Esophagus squamous epithelium (tissue), 5 donors: ENCODE measurements at regions not wholly inside any gene's neighbourhood (a gene's known extent, or its start where the extent isn't known, plus 50 kb on each side); places are given as distances from the start of the nearest gene placed in this dataset.

Experiments used
- DNase-seq: peaks from one replicate; lab custom pipeline; 2025; lab: John Stamatoyannopoulos, UW
- H3K27ac ChIP-seq, 4 donors: fragments of 200-600 bp; sonication (generic); one replicate each; pipeline ENCODE4 v1.5.1; 2016 to 2019; ENCODE audit warnings: mild to moderate bottlenecking in 1 of 4
- H3K27me3 ChIP-seq, 4 donors: fragments of 200-600 bp; sonication (generic); 1 replicate in 3 of 4; 2 replicates in 1 of 4; pipeline versions ENCODE4 v1.5.1 to v1.6.0; 2017 to 2021; ENCODE audit warnings: antibody characterized with exemption in 1 of 4
- H3K36me3 ChIP-seq, 3 donors: fragments of 200-600 bp; sonication (generic); one replicate each; pipeline ENCODE4 v1.5.1; 2016 to 2019
- H3K4me1 ChIP-seq, 3 donors: fragments of 200-600 bp; sonication (generic); one replicate each; pipeline ENCODE4 v1.5.1; 2017 to 2019
- H3K4me3 ChIP-seq, 4 donors: fragments of 200-600 bp; sonication (generic); 1 replicate in 3 of 4; 2 replicates in 1 of 4; pipeline ENCODE4 v1.5.1; 2016 to 2019; ENCODE audit warnings: mild to moderate bottlenecking in 2 of 4, moderate library complexity in 1 of 4
- H3K9me3 ChIP-seq, 3 donors: fragments of 200-600 bp; sonication (generic); one replicate each; pipeline ENCODE4 v1.5.1; 2016 to 2019
- CTCF ChIP-seq, 6 experiments: fragments of 450-650 bp in 4 of 6; fragments of 200-600 bp in 2 of 6; sonication (generic) in 2 of 6; IDR thresholded peaks; one replicate each; pipeline ENCODE4 v1.5.1; 2016 to 2019; ENCODE audit warnings: antibody characterized with exemption in 6 of 6, mild to moderate bottlenecking in 4 of 6, moderate library complexity in 4 of 6
- POLR2A ChIP-seq, 4 donors: fragments of 450-650 bp; IDR thresholded peaks; one replicate each; pipeline ENCODE4 v1.6.1; 2017; ENCODE audit warnings: antibody characterized with exemption in 4 of 4, mild to moderate bottlenecking in 4 of 4, moderate library complexity in 3 of 4
- WGBS, 2 donors: methylation state at CpG; one replicate each; pipeline ENCODE4 v1.1.5; 2018; 5-methylcytosine and 5-hydroxymethylcytosine counted together
- intact Hi-C: fragments of 100-400 bp; cut with DNase I; formaldehyde crosslinking; loops from one replicate; pipeline ENCODE4 v1.15.0; 2022
- donor health status: DM: yes; HTN: yes; CAD: no.

- Histone ChIP-seq H3K27me3 (no peaks in the 10 kb centered on the region), H3K36me3 (no peaks in the 10 kb centered on the region), H3K27ac (no peak overlapping the region), H3K4me1 (peaks cover 0 to 5% (median 3%) of the 10 kb centered on the region in 3 donors), H3K4me3 (no peak overlapping the region), H3K9me3 (no peaks in the 10 kb centered on the region)
- intact Hi-C loops: no loop called here
- no peak for TF ChIP-seq CTCF (IDR thresholded peaks at IDR 0.05)
- no peak for DNase-seq
Measured at GRCh38 chr4:30818541-30818940, 98.4 kb downstream of the PCDH7 start.

- Histone ChIP-seq H3K4me1 (peaks cover 0 to 5% (median 3%) of the 10 kb centered on the region in 3 donors), H3K27ac (no peak overlapping the region), H3K4me3 (no peak overlapping the region), H3K9me3 (no peaks in the 10 kb centered on the region), H3K36me3 (no peaks in the 10 kb centered on the region), H3K27me3 (no peaks in the 10 kb centered on the region)
- 76 to 77% methylated on average over 4 of the region's 4 CpGs for WGBS, 2 donors
- TF ChIP-seq CTCF (IDR thresholded peaks at IDR 0.05) (no peak), POLR2A (IDR thresholded peaks at IDR 0.05) (no peak)
- intact Hi-C loops: no loop called here
- no peak for DNase-seq
Measured at GRCh38 chr4:30821275-30821674, 101.1 kb downstream of the PCDH7 start.

- Histone ChIP-seq H3K36me3 (no peaks in the 10 kb centered on the region), H3K9me3 (no peaks in the 10 kb centered on the region), H3K4me3 (no peak overlapping the region), H3K27ac (no peak overlapping the region), H3K27me3 (no peaks in the 10 kb centered on the region), H3K4me1 (peaks cover 0 to 5% (median 3%) of the 10 kb centered on the region in 3 donors)
- no peak for DNase-seq
- TF ChIP-seq CTCF (IDR thresholded peaks at IDR 0.05) (no peak), POLR2A (IDR thresholded peaks at IDR 0.05) (no peak)
- intact Hi-C loops: no loop called here
- WGBS, 2 donors: 61 to 88% methylated on average over 12 of the region's 12 CpGs
Measured at GRCh38 chr4:30821859-30822612, 101.9 kb downstream of the PCDH7 start.

GRCh38 chr4:30822911-30823551 is 102.9 kb downstream of the PCDH7 start:
- Histone ChIP-seq H3K4me1 (peaks cover 0 to 4% (median 3%) of the 10 kb centered on the region in 3 donors), H3K36me3 (no peaks in the 10 kb centered on the region), H3K27ac (no peak overlapping the region), H3K27me3 (no peaks in the 10 kb centered on the region), H3K9me3 (no peaks in the 10 kb centered on the region), H3K4me3 (no peak overlapping the region)
- no peak for DNase-seq
- intact Hi-C loops: no loop called here
- no peak for TF ChIP-seq POLR2A (IDR thresholded peaks at IDR 0.05)
- no peak for TF ChIP-seq CTCF (IDR thresholded peaks at IDR 0.05)
- 84 to 91% methylated on average over 10 of the region's 10 CpGs for whole genome bisulfite sequencing, 2 donors

GRCh38 chr4:30825008-30825770 is 105.0 kb downstream of the PCDH7 start:
- H3K9me3 ChIP-seq: no peaks in the 10 kb centered on the region
- no peak overlapping the region for H3K27ac ChIP-seq
- H3K4me3 ChIP-seq: no peak overlapping the region
- H3K4me1 ChIP-seq: no peaks in the 10 kb centered on the region
- TF ChIP-seq CTCF (IDR thresholded peaks at IDR 0.05) (no peak), POLR2A (IDR thresholded peaks at IDR 0.05) (no peak)
- no peaks in the 10 kb centered on the region for H3K36me3 ChIP-seq
- DNase-seq: no peak
- 90 to 95% methylated on average over 1 of the region's 1 CpG for WGBS, 2 donors
- intact Hi-C loops: no loop called here
- no peaks in the 10 kb centered on the region for H3K27me3 ChIP-seq
